Posterior vena cava (tissue), 2 donors: ENCODE measurements at regions not wholly inside any gene's neighbourhood (a gene's known extent, or its start where the extent isn't known, plus 50 kb on each side); places are given as distances from the start of the nearest gene placed in this dataset.
A peak's percentile ranks its signal among the peaks of the same experiment; 100 is the strongest.

Experiments used
- DNase-seq: peaks from one replicate; pipeline ENCODE4 v3.0.0-alpha.2; 2020; ENCODE audit warnings: low spot score
- intact Hi-C, 2 donors: fragments of 100-400 bp; cut with DNase I; formaldehyde crosslinking; loops; one replicate each; pipeline versions ENCODE4 v1.14.1 to v1.14.2; 2022 to 2023
- donor health status: DM: yes; HTN: yes; CAD: no.
- donor health status: DM: yes; HTN: yes; CAD: no.

DNA sequence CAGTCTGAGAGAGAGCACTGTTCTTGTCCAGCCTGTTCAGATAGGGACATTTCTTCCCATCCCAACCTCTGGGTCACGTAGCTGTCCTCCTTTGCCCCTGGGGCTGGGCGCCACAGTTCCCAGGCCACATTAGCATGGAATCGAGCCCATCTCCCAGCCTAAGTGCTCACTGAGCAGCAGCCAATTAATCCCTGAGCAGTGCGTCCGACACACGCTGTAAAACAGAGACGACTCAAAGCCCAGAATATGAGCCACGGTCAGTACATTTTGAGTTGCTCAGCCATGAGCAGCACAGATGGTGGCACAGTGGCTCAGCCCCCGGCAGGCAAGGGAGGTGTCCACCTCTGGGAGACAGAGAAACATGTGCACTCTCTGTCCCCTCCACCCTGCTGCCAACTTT, 267.4 kb downstream of the NPHP4 start:
- no peak for DNase-seq
- intact Hi-C loops = no loop called here

- DNase-seq = peak; percentile 54
- intact Hi-C loops = no loop called here
Observed at GRCh38 chr1:5722635-5723164, 269.5 kb downstream of the NPHP4 start.

- intact Hi-C loops = no loop called here
- peak; percentile 12 for DNase-seq
Observed at GRCh38 chr1:5721634-5722215, 270.5 kb downstream of the NPHP4 start.

DNA sequence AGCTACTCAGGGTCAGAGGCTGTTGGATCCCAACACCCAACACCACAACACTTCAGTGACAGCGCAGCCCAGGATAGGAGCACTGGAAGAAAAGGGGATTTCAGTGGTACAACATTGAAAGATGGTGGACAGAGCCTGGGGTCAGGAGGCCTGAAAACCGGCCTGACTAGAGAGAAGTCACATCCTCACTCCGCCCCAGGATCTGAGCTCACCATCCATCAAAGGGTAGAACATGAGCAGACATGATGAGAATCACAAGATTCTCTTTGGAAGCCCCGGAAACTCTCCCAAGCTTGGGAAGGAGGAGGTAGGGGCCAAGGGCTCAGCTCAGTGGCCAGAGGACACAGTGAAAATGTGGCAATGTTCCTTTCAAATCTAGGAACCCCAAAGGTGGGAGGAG, 271.3 kb downstream of the NPHP4 start:
- intact Hi-C loops = no loop called here
- DNase-seq = no peak

DNA sequence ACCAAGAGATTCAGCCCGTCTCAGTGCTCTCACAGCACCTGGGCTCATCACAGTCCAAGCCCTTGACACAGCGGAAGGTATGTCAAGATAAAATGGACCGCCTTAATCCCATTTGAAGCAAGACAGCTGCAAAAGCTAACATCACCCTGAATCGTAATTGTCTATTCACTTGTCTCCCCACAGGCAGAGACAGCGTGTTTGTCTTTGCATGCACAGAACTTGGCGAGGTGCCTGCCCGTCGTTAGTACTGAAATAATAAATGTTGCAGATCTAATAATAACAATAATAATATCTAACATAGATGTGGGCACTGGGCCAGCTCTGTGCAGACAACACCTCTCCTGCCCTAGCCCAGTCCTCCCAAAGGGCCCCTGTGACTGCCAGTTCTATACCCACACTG, 271.7 kb downstream of the NPHP4 start:
- intact Hi-C loops = no loop called here
- DNase-seq = no peak

DNA sequence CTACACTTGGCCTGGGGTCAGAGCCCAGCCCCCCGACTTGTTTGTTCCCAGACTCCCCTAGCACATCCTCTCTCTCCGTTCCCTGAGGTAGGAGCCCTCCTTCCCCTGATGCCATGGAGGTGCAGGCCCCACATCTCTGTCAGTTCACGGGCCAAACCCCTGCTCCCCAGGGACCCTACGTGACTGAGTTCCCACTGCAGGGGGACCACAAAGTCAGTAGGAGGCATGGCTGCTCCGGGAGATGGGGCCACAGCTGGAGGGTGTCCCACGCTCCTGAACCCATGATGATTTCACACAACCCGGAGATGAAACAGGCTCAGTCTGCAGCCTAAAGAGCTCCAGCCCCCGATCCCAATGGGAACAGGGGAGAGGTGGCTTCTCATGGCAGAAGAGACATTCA, 272.2 kb downstream of the NPHP4 start:
- intact Hi-C loops = no loop called here
- DNase-seq = no peak

- no peak for DNase-seq
- intact Hi-C loops = no loop called here
Observed at GRCh38 chr1:5718831-5719632, 273.2 kb downstream of the NPHP4 start.

- intact Hi-C loops = no loop called here
Observed at GRCh38 chr1:5717031-5717682, 275.1 kb downstream of the NPHP4 start.

GRCh38 chr1:5716126-5716525, 276.1 kb downstream of the NPHP4 start:
- intact Hi-C loops = no loop called here
- no peak for DNase-seq

More at GRCh38 chr1:5717031-5717682, 275.1 kb downstream of the NPHP4 start:
- no peak for DNase-seq

DNA sequence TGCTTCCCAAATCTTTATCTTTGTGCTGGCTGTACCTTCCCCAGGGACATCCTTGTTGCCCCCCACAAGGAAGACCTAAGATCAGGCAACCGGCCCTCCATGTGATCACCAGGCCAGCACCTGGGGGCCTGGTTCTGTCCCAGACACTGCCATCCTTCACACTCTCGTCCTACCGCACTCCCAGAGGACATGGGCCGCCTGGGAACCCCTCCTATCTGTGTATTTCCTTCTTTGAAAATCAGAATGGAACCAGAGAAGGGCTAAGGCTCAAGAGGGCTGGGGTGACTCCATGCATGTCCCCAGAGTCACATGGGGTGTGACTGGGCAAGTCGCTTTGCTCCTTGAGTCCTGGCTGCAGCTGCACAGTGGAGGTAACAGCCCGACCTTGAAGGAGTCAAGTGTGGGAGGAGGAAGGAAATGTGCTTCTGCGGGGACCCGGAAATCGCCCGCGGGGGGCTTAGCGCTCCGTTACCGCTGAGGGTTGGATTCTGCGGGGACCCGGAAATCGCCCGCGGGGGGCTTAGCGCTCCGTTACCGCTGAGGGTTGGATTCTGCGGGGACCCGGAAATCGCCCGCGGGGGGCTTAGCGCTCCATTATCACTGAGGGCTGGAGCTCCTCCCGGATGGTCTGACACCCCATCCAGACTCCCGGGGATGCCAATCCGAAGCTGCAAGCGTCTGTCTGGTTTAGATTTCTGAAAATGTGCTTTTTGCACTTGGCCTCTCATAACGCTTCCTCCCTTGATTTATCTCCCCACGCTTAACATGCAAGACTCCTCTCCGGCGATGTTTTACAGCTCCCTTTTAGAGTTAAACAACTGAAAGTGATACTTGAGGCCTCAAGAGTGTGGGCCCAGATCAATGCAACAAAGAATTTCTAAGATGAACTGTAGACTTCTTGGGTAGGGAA, 278.9 kb downstream of the NPHP4 start:
- intact Hi-C loops = no loop called here
- DNase-seq = no peak

DNA sequence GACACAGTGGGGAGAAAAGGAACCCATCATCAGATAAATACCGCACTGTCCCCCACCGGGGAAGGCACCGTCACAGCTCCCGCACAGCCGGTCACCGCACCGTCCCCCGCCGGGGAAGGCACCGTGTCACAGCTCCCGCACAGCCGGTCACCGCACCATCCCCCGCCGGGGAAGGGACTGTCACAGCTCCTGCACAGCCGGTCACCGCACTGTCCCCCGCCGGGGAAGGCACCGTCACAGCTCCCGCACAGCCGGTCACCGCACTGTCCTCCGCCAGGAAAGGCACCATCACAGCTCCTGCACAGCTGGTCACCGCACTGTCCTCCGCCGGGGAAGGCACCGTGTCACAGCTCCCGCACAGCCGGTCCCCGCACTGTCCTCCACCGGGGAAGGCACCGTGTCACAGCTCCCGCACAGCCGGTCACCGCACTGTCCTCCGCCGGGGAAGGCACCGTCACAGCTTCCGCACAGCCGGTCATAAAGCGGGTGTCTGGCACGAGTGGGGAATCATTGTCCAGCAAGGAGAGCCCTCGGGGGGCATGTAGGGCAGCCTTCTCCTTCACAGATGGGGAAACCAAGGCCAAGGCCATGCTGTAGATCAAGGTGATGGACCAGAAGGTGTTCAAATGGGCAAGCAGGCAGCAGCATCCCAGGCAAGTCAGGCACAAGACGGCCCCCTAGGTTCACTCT, 280.1 kb downstream of the NPHP4 start:
- intact Hi-C loops = no loop called here
- no peak for DNase-seq

- intact Hi-C loops = no loop called here
- DNase-seq = no peak
Observed at GRCh38 chr1:5711079-5711478, 281.1 kb downstream of the NPHP4 start.

DNA sequence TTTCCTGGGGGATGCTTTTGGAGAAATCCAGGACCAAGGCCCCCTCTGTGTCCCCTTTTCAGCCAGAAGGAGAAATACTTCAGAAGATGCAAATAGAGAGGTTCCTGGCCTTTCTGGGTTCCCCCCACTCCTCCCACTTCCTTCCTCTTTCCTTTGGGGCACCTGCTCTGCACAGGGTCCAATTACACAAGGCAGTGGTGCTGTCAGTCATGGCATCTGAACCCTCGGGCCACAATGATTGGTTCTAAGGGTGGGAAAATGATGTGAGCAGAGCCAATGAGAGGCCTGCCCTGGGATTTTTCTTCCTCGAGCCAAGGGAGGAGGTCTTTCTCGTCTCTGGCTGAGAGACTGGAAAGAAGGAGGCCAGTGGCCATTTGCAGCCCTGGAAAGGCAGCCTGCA, 282.2 kb downstream of the NPHP4 start:
- intact Hi-C loops = no loop called here
- no peak for DNase-seq

DNA sequence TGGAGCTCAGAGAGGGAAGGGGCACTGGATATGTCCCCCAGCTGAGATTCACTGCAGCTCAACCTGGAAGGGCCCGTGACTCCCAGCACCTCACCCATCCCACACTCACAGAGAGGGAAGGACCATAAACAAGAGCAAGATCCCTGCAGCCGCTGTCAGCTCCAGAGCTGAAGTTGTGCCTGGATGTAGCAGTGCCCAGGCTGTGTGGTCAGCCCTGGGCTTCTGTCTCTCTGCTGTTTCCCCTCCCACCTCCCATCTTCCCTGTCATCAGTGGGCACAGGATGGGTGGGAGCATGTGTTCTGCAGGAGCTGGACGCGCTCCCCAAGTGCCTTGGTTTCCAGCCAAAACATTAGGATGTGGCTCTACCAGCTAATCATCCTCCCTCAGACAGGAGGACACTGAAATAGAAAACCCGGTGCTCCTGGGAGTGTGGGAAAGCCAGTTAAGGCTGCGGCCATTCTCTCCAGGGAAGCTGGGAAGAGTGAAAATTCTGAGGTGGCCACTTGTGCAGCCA, 282.7 kb downstream of the NPHP4 start:
- no peak for DNase-seq
- intact Hi-C loops = no loop called here

- no peak for DNase-seq
- intact Hi-C loops = no loop called here
Observed at GRCh38 chr1:5708346-5709245, 283.6 kb downstream of the NPHP4 start.

- no peak for DNase-seq
- intact Hi-C loops = no loop called here
Observed at GRCh38 chr1:5707566-5708345, 284.5 kb downstream of the NPHP4 start.

DNA sequence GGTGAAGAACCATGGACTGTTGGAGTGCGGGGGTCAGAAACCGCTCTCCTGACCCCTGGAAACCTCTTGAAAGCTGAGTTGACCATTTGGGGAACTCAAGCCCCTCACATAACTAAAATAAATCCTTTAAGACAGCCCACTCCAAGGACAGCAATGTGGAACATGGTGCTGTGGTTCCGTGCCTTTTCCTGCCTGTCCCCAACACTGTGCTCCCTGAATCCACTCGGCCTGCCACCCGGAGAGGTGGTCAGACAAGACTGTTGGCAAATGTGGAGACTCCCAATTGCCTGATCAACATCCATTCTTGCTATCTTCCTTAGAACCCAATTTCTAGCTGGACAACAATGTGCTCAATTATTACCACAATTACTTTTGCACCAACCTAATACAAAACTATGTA, 286.0 kb downstream of the NPHP4 start:
- intact Hi-C loops = no loop called here
- DNase-seq = no peak
